GM21423 (cell line): ENCODE measurements at regions not wholly inside any gene's neighbourhood (a gene's known extent, or its start where the extent isn't known, plus 50 kb on each side); places are given as distances from the start of the nearest gene placed in this dataset.

Source experiments
- ATAC-seq: cut with Tn5 transposase; IDR thresholded peaks from one replicate; pipeline ENCODE4 v1.9.1; 2021; ENCODE audit warnings: mild to moderate bottlenecking, moderate library complexity; ENCODE audit not compliant: unreplicated experiment

DNA sequence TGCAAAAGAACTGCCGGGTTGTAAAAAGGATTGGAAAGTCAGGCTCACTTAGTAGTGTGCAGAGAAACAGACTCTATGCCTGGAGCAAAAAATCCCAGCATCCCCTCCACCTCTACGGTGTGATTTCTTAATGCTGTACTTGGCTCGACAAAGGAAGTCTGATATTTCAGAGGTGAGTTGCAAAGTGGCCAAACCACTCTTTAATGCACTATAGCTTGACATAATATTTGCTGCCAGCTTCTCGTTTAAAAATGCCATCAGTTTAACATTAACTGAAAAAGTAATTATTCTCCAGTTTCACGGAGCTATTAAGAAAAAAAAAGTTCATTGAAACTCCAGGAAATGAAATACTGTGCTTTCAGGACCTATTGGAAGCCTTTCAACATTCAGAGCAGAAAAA, 448.3 kb upstream of the ZFP42 start:
- ATAC-seq = no peak

DNA sequence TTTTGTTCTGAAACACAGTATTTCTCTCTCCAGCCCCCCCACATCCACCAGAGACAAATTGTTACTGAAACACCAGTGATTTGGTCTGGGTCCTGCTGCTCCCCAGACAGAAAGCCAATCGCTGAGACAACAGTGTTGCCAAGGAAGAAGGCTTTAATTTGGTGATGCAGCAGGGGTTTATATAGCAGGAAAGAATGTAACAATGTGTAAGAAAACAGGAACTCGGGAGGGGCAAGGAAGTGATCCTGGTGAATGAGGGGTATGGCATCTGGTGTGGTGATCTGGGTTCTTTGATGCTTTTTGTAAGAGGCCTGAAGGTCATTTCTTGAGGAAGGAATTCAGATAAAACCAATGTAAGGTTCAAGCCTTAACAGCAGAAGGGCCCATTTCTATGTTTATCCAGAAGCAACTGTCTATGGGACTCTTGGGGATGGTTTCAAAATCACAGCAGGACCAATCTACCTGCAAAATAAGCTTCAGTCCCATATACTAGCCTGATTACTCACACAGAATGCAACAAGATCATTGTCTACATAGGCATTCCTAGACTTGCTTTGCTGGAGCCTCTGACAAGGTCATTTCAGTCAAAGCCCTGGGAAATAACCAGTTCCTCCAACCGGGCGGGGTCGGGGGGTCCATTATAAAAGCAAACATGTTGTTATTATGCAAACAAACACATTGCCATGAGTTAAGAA, 445.2 kb upstream of the ZFP42 start:
- no peak for ATAC-seq

DNA sequence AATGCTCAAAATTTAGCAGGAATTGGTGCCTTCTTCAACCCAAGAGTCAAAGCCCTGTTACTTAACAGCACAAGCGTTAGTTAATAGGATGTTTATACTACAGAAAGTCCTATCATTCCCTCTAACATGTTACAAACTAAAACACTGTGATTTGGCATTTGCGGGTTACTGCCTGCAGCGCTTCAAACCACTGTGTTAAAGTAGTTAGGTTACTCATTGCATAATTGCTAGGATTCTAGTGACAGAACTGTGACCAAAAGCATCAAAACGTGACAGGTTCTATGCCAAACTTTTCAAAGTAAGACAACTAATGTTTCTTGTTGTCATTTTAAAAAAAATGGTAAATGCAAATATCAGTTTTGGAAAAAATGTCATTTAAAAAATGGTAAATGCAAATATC, 442.8 kb upstream of the ZFP42 start:
- no peak for ATAC-seq

DNA sequence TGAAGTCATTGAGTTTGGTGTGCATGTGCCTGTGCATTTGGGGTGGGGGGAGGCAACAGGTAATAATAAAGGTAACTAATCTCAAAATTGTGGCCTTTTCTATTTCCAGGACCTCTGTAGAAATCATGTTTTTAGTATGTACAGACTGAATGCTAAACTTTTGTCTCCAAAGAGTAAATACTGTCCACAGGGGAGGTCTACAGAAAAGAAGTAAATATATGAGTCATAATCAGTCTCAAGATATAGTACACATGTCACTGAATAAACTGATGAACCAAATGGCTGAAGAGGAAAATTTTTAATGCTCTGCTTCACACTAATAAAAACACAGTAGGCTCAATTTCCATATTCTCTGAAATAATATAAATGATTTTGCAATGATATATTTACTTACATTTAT, 440.4 kb upstream of the ZFP42 start:
- no peak for ATAC-seq

DNA sequence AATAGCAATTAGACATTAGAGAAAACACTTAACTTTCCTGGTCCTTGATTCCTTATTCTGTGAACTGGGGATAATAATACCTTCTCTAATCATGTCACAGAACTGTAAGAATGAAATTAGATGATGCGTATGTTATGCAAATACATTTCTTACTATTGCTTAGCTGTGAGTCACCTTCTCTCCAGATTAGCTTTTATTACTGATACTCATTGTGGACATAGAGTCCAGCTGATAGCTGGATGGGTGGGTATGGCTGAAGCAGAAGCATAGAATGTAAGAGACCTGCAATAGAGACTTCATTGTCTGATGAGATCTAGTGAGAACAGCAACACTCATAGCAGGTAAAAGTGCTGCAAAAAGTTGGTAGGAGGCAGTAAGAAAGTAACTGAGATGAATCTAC, 437.2 kb upstream of the ZFP42 start:
- ATAC-seq = no peak

DNA sequence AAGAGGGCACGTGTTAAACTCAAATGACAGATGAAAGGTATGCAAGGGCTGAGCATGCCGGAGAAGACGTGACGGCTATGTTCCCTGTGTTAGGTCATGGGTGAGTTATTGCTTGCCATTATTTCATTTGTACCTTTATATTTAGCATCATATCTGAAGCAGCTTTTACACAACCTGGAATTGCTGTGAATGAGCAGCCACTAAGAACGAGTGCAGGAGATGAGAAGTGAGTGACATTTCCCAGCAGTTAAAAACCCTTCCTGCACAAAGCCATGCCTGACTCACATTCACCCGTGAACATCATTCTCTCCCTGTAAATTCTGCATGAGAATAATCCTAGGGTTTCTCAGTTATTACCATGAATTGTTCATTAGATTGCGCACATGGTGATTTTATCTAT, 433.2 kb upstream of the ZFP42 start:
- no peak for ATAC-seq

- no peak for ATAC-seq
These were observed 430.2 kb upstream of the ZFP42 start for GRCh38 chr4:187565416-187565815.

DNA sequence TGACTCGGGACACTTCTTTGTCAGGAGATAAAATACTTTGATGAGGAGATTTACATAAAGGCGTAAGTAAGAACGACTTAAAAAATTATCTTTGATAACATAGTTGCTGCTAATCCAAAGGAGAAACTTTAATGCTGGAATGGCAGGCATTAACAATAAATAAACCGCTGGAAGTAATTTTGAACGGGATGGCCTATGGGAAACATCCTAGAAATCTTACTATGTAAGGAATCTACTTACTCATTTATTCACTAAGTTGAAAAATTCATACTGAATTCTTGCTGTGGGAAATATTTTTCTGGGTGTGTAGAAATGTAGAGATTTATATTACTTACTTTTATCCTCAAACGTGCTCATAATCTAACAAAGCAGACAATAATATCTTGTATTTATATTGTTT, 425.7 kb upstream of the ZFP42 start:
- ATAC-seq = no peak

DNA sequence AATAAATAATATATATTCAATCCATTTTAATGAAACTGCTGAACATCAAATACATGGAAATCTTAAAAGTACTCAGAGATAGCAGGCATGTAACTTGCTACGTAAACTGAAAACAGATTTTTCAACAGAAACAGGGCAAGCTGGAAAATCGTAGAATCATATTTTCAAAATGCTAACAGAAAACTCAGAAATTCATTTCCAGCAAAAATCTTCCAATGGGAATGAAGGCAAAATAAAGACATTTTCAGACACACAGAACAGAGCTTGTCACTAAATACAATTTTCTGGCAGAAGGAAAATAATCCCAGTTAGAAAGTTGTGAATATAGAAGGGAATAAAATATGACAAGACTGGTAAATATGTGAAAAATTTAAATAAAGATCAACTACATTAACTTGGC, 419.9 kb upstream of the ZFP42 start:
- ATAC-seq = no peak

DNA sequence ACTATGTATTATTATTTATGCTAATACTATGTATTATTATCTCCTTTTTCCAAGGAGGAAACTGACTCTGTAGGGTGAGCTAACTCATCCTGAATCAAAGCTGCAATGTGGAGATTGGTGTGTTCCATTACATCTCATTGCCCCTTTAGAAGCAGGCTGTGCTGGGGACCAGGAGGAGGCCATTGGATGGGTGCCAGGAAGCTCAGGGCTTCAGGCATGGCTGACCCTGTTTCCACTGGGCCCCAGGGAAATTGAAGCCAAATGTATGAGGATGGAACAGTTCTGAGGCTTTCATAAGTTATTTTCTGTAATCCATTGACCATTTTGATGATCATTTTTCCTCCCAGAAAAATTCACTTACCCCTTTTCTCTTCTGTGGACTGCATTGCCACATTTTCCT, 418.8 kb upstream of the ZFP42 start:
- no peak for ATAC-seq

DNA sequence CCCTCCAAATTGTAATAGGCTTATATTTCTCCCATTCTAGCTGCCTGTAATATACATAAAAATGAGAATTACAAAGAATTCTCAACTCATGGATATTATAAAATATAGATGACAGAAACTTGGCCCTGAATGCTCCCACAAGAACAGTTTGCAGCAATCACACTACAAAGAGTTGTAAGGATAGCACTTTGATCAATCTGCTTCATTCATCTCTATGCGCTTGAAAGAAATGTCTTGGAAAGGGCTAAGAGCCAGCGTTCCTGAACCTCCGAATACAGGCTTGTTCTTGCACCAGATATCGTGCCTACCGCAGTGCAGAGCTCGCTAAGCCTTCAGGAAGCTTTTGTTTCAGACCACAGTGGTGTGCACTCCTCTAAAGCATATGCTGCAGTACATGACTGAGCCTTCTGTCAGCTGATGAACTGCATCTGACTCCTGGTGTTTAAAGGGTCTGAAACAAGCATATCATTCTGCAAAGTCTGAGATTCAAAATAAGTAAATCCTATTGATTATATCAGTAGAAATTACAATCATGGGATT, 417.6 kb upstream of the ZFP42 start:
- ATAC-seq = no peak

- no peak for ATAC-seq
These were observed 408.7 kb upstream of the ZFP42 start for GRCh38 chr4:187586892-187587291.

GRCh38 chr4:187598196-187598595, 397.4 kb upstream of the ZFP42 start:
- no peak for ATAC-seq

- ATAC-seq = no peak
These were observed 393.1 kb upstream of the ZFP42 start for GRCh38 chr4:187602339-187603092.

GRCh38 chr4:187603093-187604025, 392.2 kb upstream of the ZFP42 start:
- ATAC-seq = no peak

DNA sequence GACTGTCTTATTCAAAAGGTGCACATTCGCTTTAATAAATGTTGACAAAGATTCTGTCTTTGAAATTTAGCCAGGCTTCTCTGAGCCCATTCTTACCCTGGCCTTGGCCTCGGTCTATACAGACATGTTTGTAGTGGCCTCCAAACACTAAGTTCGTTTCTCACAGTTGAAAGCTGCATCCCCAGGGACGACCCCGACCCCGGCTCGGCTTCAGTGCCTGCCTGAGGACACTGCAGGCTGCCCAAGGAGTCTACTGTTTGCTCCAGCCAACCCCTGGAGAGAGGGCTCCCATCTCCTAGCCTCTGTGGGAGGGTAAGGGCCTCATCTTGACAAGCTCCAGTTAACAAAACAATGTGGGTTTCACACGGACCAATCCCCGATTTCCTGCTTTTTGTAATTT, 390.6 kb upstream of the ZFP42 start:
- ATAC-seq = no peak

DNA sequence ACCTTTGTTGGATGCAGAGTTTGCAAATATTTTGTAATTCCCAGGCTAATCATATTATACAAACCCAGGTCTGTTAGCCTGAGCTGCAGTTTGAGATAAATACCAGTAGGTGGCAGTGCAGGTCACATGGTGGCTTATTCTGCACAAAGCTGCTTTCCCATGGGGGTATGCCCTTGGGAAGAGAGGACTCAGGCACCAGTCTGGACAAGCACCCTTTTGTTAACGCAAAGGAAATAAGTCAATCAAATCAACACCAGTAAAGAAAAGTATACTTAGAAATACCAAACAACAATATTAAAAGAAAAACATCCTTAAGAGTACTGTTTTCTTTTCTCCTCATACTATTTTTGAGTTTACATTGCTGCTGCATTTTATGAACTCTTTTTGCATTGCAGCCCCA, 389.0 kb upstream of the ZFP42 start:
- ATAC-seq = no peak

DNA sequence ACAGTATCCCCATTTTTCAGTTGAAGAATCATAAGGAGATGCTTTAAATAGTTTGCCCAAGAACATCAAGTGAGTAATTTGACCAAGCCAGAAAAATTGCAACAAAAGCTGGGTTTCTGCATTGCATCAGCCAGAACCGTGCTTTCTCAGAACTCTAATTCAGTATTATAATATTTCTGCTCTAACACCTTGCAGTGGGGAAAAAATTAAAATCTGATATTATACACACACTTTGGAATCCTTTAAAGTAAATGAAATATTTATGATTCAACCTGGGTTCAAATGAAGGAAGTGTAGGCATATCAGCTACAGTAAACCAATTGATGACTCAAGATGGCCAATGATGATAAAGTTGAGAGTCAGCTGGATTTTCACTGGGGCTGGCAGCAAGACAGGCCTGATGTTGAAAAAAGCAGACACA, 387.6 kb upstream of the ZFP42 start:
- no peak for ATAC-seq

GRCh38 chr4:187612301-187612700, 383.3 kb upstream of the ZFP42 start:
- no peak for ATAC-seq

DNA sequence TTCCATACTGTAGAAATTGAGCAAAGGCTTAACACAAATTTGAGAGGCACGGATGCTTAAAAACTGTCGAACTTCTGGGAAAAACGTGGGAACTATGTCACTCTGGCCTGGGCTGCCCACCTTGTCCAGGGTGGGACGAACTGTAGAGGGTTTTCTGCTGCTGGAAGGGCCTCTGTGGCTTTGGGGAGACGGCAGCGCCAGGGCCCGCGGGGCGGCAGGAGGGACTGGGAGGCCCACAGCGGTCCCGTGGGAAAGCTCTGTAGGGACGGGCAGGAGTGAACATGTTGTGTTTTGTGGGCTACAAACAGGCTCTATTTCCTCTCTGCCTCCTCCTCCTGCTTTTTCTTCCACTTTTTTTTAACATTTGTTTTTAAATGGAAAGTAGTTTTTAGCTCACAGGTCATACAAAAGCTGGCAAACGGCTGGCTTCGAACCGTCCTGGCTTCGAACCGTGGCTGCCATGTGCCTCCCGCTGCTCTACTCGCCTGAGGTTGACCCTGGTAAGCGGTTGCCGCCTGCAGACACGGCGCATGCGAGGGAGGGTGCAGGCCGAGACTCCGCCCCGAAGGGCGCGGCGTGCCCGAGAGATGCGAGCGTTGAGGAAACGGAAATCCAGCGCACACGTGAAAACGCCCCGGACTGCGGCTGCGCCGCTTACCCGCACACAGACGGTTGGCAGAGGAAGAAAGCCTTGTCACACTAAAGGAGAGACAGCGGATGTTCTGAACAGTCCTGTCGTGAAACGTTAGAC, 382.3 kb upstream of the ZFP42 start:
- ATAC-seq = no peak

- no peak for ATAC-seq
These were observed 379.6 kb upstream of the ZFP42 start for GRCh38 chr4:187615972-187616371.
